Tibial artery (tissue), 4 donors: ENCODE measurements at regions not wholly inside any gene's neighbourhood (a gene's known extent, or its start where the extent isn't known, plus 50 kb on each side); places are given as distances from the start of the nearest gene placed in this dataset.

Experiments
- DNase-seq, 2 donors: peaks; one replicate each; pipeline ENCODE4 v3.0.0-alpha.2; 2019
- H3K27ac ChIP-seq, 2 donors: fragments of 200-600 bp; sonication (generic) in 1 of 2; 1 replicate in 1 of 2; 2 replicates in 1 of 2; pipeline ENCODE4 v1.5.1; 2018 to 2019; ENCODE audit warnings: mild to moderate bottlenecking in 1 of 2
- H3K27me3 ChIP-seq, 2 donors: fragments of 200-600 bp; sonication (generic) in 1 of 2; one replicate each; pipeline versions ENCODE4 v1.5.1 to v1.6.0; 2016 to 2019
- H3K36me3 ChIP-seq, 3 donors: fragments of 200-600 bp; sonication (generic) in 2 of 3; one replicate each; pipeline ENCODE4 v1.5.1; 2016 to 2019; ENCODE audit warnings: mild to moderate bottlenecking in 2 of 3
- H3K4me1 ChIP-seq, 4 donors: fragments of 200-600 bp; sonication (generic) in 2 of 4; 1 replicate in 3 of 4; 2 replicates in 1 of 4; pipeline ENCODE4 v1.5.1; 2016 to 2019
- H3K4me3 ChIP-seq, 2 donors: fragments of 200-600 bp; sonication (generic) in 1 of 2; 1 replicate in 1 of 2; 2 replicates in 1 of 2; pipeline ENCODE4 v1.5.1; 2018 to 2019; ENCODE audit warnings: mild to moderate bottlenecking in 2 of 2
- H3K9me3 ChIP-seq, 3 donors: fragments of 200-600 bp; sonication (generic) in 1 of 3; one replicate each; pipeline ENCODE4 v1.5.1; 2016 to 2019
- CTCF ChIP-seq, 2 experiments: fragments of 200-600 bp in 1 of 2; fragments of 450-650 bp in 1 of 2; IDR thresholded peaks; one replicate each; pipeline ENCODE4 v1.5.1; 2017 to 2019; ENCODE audit warnings: antibody characterized with exemption in 2 of 2, mild to moderate bottlenecking in 1 of 2, moderate library complexity in 1 of 2
- intact Hi-C: fragments of 100-400 bp; cut with DNase I; formaldehyde crosslinking; loops from one replicate; pipeline ENCODE4 v1.15.0; 2023; ENCODE audit warnings: low total_unique reads

GRCh38 chr21:16145052-16145451 is 415.3 kb downstream of the USP25 start:
- no peaks in the 10 kb centered on the region for H3K9me3 ChIP-seq
- H3K4me3 ChIP-seq = no peak overlapping the region
- intact Hi-C loops = no loop called here
- H3K27ac ChIP-seq = no peak overlapping the region
- TF ChIP-seq CTCF (IDR thresholded peaks at IDR 0.05) = no peak
- no peak for DNase-seq
- no peaks in the 10 kb centered on the region for H3K36me3 ChIP-seq
- H3K27me3 ChIP-seq = no peaks in the 10 kb centered on the region
- H3K4me1 ChIP-seq = no peaks in the 10 kb centered on the region

- no peaks in the 10 kb centered on the region for H3K4me1 ChIP-seq
- H3K4me3 ChIP-seq = no peak overlapping the region
- no peaks in the 10 kb centered on the region for H3K27me3 ChIP-seq
- no peaks in the 10 kb centered on the region for H3K9me3 ChIP-seq
- intact Hi-C loops = no loop called here
- no peak for DNase-seq
- no peaks in the 10 kb centered on the region for H3K36me3 ChIP-seq
- no peak overlapping the region for H3K27ac ChIP-seq
- no peak for TF ChIP-seq CTCF (IDR thresholded peaks at IDR 0.05)
Observed at GRCh38 chr21:16145479-16145878, 415.7 kb downstream of the USP25 start.

GRCh38 chr21:16154321-16154720 is 424.5 kb downstream of the USP25 start:
- H3K27me3 ChIP-seq = no peaks in the 10 kb centered on the region
- no peak for TF ChIP-seq CTCF (IDR thresholded peaks at IDR 0.05)
- no peaks in the 10 kb centered on the region for H3K36me3 ChIP-seq
- H3K9me3 ChIP-seq = no peaks in the 10 kb centered on the region
- H3K4me1 ChIP-seq = peaks cover 0 to 6% (median 0%) of the 10 kb centered on the region in 4 donors
- H3K4me3 ChIP-seq = no peak overlapping the region
- no peak for DNase-seq
- H3K27ac ChIP-seq = no peak overlapping the region
- intact Hi-C loops = no loop called here

GRCh38 chr21:16154951-16155635 is 425.3 kb downstream of the USP25 start:
- DNase-seq = no peak
- no peak for TF ChIP-seq CTCF (IDR thresholded peaks at IDR 0.05)
- Histone ChIP-seq H3K4me3 (no peak overlapping the region), H3K36me3 (no peaks in the 10 kb centered on the region), H3K27me3 (no peaks in the 10 kb centered on the region), H3K27ac (no peak overlapping the region), H3K4me1 (peaks cover 0 to 13% (median 0%) of the 10 kb centered on the region in 4 donors), H3K9me3 (no peaks in the 10 kb centered on the region)
- intact Hi-C loops = no loop called here

- Histone ChIP-seq H3K4me3 (no peak overlapping the region), H3K27ac (no peak overlapping the region), H3K4me1 (peaks cover 0 to 13% (median 0%) of the 10 kb centered on the region in 4 donors), H3K27me3 (no peaks in the 10 kb centered on the region), H3K9me3 (no peaks in the 10 kb centered on the region), H3K36me3 (no peaks in the 10 kb centered on the region)
- DNase-seq = no peak
- no peak for TF ChIP-seq CTCF (IDR thresholded peaks at IDR 0.05)
- intact Hi-C loops = no loop called here
Observed at GRCh38 chr21:16156841-16157489, 427.2 kb downstream of the USP25 start.
